ENCODE measurements at regions not wholly inside any gene's neighbourhood (a gene's known extent, or its start where the extent isn't known, plus 50 kb on each side); places are given as distances from the start of the nearest gene placed in this dataset.
"Not testable (repeated sequence)": the region's sequence is repeated elsewhere in the genome, so short reads cannot be mapped to it uniquely, and the experiment has no call there.

DNA sequence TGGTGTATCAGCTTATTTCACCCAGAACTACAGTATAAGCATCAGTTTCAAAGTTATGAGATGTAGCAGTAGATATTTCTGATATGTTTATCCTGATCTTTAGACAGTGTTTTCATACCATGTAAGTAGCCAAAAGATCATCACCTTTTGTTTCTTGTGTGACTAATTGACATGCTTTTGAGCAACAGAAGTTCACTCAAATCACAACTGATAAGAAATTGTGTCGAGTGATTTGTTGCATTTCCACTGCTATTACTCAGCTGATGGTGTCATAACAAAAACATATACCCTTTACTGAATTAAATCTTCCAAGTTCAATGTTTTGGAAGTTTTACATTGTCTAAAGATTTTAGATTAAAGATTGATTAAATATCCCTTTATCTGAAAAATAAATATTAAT, 324.5 kb downstream of the TUSC1 start:
- H3K4me3 Mint-ChIP-seq: no peak overlapping the region
- H3K36me3 Mint-ChIP-seq (ENCODE audit: low read depth): peaks cover 7% of the 10 kb centered on the region
- H3K9me3 Mint-ChIP-seq: peaks cover 8% of the 10 kb centered on the region
- H3K27ac Mint-ChIP-seq (ENCODE audit: unreplicated experiment): no peak overlapping the region
- no peaks in the 10 kb centered on the region for H3K27me3 Mint-ChIP-seq (ENCODE audit: low read depth)
- no peaks in the 10 kb centered on the region for H3K4me1 Mint-ChIP-seq
- TF ChIP-seq, protein P1, sequence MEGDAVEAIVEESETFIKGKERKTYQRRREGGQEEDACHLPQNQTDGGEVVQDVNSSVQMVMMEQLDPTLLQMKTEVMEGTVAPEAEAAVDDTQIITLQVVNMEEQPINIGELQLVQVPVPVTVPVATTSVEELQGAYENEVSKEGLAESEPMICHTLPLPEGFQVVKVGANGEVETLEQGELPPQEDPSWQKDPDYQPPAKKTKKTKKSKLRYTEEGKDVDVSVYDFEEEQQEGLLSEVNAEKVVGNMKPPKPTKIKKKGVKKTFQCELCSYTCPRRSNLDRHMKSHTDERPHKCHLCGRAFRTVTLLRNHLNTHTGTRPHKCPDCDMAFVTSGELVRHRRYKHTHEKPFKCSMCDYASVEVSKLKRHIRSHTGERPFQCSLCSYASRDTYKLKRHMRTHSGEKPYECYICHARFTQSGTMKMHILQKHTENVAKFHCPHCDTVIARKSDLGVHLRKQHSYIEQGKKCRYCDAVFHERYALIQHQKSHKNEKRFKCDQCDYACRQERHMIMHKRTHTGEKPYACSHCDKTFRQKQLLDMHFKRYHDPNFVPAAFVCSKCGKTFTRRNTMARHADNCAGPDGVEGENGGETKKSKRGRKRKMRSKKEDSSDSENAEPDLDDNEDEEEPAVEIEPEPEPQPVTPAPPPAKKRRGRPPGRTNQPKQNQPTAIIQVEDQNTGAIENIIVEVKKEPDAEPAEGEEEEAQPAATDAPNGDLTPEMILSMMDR (conservative IDR thresholded peaks at IDR 0.05): no peak
- no peak for DNase-seq (ENCODE audit: low read depth, low spot score)

DNA sequence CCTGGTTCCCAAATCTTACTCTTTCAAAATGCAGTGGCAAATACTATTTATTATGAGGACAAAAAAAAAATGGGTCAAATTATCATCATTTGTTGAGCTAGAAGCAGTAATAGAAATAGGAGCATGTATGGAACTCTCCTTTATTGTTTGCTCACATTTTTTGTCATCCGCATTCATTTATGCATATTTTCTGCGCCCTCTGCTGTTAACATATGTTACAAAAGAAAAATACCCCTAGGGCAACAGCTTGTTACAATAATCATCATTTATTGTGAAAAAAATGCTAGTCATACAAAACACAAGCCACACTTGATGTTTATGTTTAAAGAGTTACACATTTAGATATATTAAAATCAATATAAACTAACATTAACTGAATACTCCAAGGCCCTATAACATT, 328.2 kb downstream of the TUSC1 start:
- H3K4me1 Mint-ChIP-seq: no peaks in the 10 kb centered on the region
- no peak for DNase-seq (ENCODE audit: low read depth, low spot score)
- TF ChIP-seq, protein P1 (conservative IDR thresholded peaks at IDR 0.05): no peak
- no peaks in the 10 kb centered on the region for H3K9me3 Mint-ChIP-seq
- H3K4me3 Mint-ChIP-seq: no peak overlapping the region
- H3K36me3 Mint-ChIP-seq (ENCODE audit: low read depth): no peaks in the 10 kb centered on the region
- H3K27ac Mint-ChIP-seq (ENCODE audit: unreplicated experiment): no peak overlapping the region
- no peaks in the 10 kb centered on the region for H3K27me3 Mint-ChIP-seq (ENCODE audit: low read depth)

DNA sequence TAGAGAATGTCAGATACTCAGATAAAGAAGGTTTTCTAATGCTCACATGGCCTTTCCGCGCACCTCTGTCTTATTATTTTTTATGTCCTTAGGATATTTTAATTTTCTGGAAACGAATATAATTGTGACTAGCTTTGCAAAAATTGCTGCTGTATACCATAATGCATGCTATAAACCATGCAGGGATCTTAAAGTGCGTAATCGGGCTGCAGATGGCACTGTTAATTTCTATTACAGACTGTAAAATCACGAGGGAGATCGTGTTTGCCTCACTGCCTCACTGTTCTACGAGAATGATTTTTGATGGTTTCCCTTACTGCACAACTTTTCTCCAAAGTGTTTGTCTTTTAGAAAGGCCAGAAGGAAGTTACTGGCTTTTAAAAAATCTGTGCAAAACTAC, 356.1 kb downstream of the TUSC1 start:
- Mint-ChIP-seq H3K36me3 (ENCODE audit: low read depth) (no peaks in the 10 kb centered on the region), H3K4me3 (no peak overlapping the region), H3K27ac (ENCODE audit: unreplicated experiment) (no peak overlapping the region), H3K27me3 (ENCODE audit: low read depth) (no peaks in the 10 kb centered on the region), H3K4me1 (peaks cover 4% of the 10 kb centered on the region), H3K9me3 (no peaks in the 10 kb centered on the region)
- TF ChIP-seq, protein P1 (conservative IDR thresholded peaks at IDR 0.05): no peak
- DNase-seq (ENCODE audit: low read depth, low spot score): no peak

DNA sequence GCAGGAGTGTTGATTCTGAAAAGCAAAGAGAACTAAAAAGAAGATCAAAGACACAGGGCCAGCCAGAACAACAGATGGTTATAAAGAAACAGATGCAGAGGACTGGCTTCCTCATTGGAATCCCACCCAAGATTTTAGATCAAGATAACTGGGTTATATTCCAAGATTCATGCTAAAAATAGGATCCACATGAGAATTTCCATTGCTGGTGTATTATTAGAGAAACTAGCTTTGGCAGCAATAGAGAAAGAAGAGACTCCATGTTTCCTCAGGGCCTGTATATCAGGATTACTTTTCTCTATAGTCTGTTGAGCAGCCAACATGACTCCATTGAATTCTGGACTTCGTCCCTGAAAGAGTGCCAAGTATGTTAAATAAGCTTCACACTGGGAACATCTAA, 367.3 kb downstream of the TUSC1 start:
- no peaks in the 10 kb centered on the region for H3K36me3 Mint-ChIP-seq (ENCODE audit: low read depth)
- TF ChIP-seq, protein P1 (conservative IDR thresholded peaks at IDR 0.05): no peak
- no peak for DNase-seq (ENCODE audit: low read depth, low spot score)

DNA sequence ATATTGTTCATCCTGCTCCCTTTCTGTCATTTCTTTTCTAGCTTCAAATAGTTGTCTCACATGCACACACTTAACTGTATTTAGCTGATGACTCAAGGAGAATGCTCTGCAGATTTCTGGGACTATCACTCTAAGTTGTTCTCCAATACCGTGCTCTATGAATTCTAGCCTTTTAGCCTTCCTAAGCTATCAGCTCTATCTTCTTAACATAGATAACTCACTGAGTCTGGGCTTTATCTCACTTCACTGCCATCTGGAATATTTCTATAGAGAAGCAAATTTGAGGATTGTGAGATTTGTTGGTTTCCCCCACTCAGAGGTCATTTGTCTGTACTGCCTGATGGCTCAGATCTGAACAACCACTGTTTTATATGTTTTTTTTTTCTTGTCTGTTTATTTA, 369.7 kb downstream of the TUSC1 start:
- DNase-seq (ENCODE audit: low read depth, low spot score): no peak
- Mint-ChIP-seq H3K27ac (ENCODE audit: unreplicated experiment) (no peak overlapping the region), H3K4me3 (no peak overlapping the region), H3K27me3 (ENCODE audit: low read depth) (no peaks in the 10 kb centered on the region), H3K9me3 (peaks cover 3% of the 10 kb centered on the region), H3K4me1 (no peaks in the 10 kb centered on the region), H3K36me3 (ENCODE audit: low read depth) (no peaks in the 10 kb centered on the region)
- TF ChIP-seq, protein P1 (conservative IDR thresholded peaks at IDR 0.05): no peak

More for the DNA sequence above, 367.3 kb downstream of the TUSC1 start:
- H3K27ac Mint-ChIP-seq (ENCODE audit: unreplicated experiment): no peak overlapping the region
- H3K27me3 Mint-ChIP-seq (ENCODE audit: low read depth): no peaks in the 10 kb centered on the region
- H3K9me3 Mint-ChIP-seq: peaks cover 3% of the 10 kb centered on the region
- no peak overlapping the region for H3K4me3 Mint-ChIP-seq
- H3K4me1 Mint-ChIP-seq: no peaks in the 10 kb centered on the region

DNA sequence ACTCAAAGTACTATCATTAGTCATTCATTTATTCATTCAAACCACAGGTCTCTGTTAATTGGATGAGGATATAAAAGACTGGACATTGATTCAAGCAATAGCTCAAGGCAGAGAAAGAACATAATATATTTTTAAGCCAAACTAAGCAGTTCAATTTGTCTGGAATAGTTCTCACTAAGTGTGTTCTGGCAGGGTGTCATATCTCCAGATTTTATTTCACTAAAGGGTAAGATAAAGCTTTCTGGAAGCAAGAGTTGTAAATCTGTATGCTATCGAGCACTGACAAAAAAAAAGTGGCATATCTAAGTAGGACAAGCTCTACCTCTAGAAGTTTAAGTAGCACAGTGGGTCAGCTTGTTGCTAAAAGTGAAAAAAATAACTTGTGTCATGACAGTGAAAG, 375.6 kb downstream of the TUSC1 start:
- H3K4me1 Mint-ChIP-seq: no peaks in the 10 kb centered on the region
- no peaks in the 10 kb centered on the region for H3K27me3 Mint-ChIP-seq (ENCODE audit: low read depth)
- H3K36me3 Mint-ChIP-seq (ENCODE audit: low read depth): no peaks in the 10 kb centered on the region
- no peak overlapping the region for H3K4me3 Mint-ChIP-seq
- DNase-seq (ENCODE audit: low read depth, low spot score): no peak
- H3K27ac Mint-ChIP-seq (ENCODE audit: unreplicated experiment): no peak overlapping the region
- peaks cover 3% of the 10 kb centered on the region for H3K9me3 Mint-ChIP-seq
- TF ChIP-seq, protein P1 (conservative IDR thresholded peaks at IDR 0.05): no peak

DNA sequence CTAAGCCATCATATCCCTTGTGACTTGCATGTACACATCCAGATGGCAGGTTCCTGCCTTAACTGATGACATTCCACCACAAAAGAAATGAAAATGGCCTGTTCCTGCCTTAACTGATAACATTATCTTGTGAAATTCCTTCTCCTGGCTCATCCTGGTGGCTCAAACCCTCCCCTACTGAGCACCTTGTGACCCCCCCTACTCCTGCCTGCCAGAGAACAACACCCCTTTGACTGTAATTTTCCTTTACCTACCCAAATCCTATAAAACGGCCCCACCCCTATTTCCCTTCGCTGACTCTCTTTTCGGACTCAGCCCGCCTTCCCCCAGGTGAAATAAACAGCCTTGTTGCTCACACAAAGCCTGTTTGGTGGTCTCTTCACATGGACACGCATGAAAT, 390.0 kb downstream of the TUSC1 start:
- not testable (repeated sequence) for H3K36me3 Mint-ChIP-seq (ENCODE audit: low read depth); H3K4me1 Mint-ChIP-seq; H3K9me3 Mint-ChIP-seq; H3K27ac Mint-ChIP-seq (ENCODE audit: unreplicated experiment); H3K27me3 Mint-ChIP-seq (ENCODE audit: low read depth); H3K4me3 Mint-ChIP-seq; DNase-seq (ENCODE audit: low read depth, low spot score)
